ENCODE measurements at regions not wholly inside any gene's neighbourhood (a gene's known extent, or its start where the extent isn't known, plus 50 kb on each side); places are given as distances from the start of the nearest gene placed in this dataset.
"Not testable (repeated sequence)": the region's sequence is repeated elsewhere in the genome, so short reads cannot be mapped to it uniquely, and the experiment has no call there.

GRCh38 chr10:10038348-10038747 is 979.3 kb upstream of the CELF2 start:
- no peak for DNase-seq

GRCh38 chr10:10039595-10039994 is 978.1 kb upstream of the CELF2 start:
- no peak for DNase-seq

GRCh38 chr10:10043083-10043482 is 974.6 kb upstream of the CELF2 start:
- no peak for DNase-seq

- DNase-seq = no peak
Observed at GRCh38 chr10:10044922-10045764, 972.5 kb upstream of the CELF2 start.

- no peak for DNase-seq
Observed at GRCh38 chr10:10045765-10046028, 972.0 kb upstream of the CELF2 start.

- DNase-seq = no peak
Observed at GRCh38 chr10:10047426-10047825, 970.2 kb upstream of the CELF2 start.

- DNase-seq = no peak
Observed at GRCh38 chr10:10053051-10053450, 964.6 kb upstream of the CELF2 start.

- no peak for DNase-seq
Observed at GRCh38 chr10:10054466-10054865, 963.2 kb upstream of the CELF2 start.

GRCh38 chr10:10055656-10056442 is 961.8 kb upstream of the CELF2 start:
- DNase-seq = no peak

- no peak for DNase-seq
Observed at GRCh38 chr10:10056961-10057360, 960.7 kb upstream of the CELF2 start.

GRCh38 chr10:10067644-10068043 is 950.0 kb upstream of the CELF2 start:
- no peak for DNase-seq

GRCh38 chr10:10074847-10075246 is 942.8 kb upstream of the CELF2 start:
- DNase-seq = not testable (repeated sequence)

GRCh38 chr10:10078446-10078845 is 939.2 kb upstream of the CELF2 start:
- no peak for DNase-seq

GRCh38 chr10:10092581-10092980 is 925.1 kb upstream of the CELF2 start:
- DNase-seq = no peak

GRCh38 chr10:10093021-10093420 is 924.7 kb upstream of the CELF2 start:
- DNase-seq = no peak

- DNase-seq = no peak
Observed at GRCh38 chr10:10094691-10095090, 923.0 kb upstream of the CELF2 start.

- no peak for DNase-seq
Observed at GRCh38 chr10:10096296-10096695, 921.4 kb upstream of the CELF2 start.

- DNase-seq = no peak
Observed at GRCh38 chr10:10096898-10097297, 920.8 kb upstream of the CELF2 start.

- no peak for DNase-seq
Observed at GRCh38 chr10:10101106-10101505, 916.6 kb upstream of the CELF2 start.

- no peak for DNase-seq
Observed at GRCh38 chr10:10110844-10111490, 906.7 kb upstream of the CELF2 start.

GRCh38 chr10:10118131-10118530 is 899.5 kb upstream of the CELF2 start:
- DNase-seq = no peak

- no peak for DNase-seq
Observed at GRCh38 chr10:10120671-10121070, 897.0 kb upstream of the CELF2 start.

GRCh38 chr10:10125676-10126075 is 892.0 kb upstream of the CELF2 start:
- no peak for DNase-seq

- no peak for DNase-seq
Observed at GRCh38 chr10:10126218-10126617, 891.5 kb upstream of the CELF2 start.

All from SW 1271 (cell line).